ENCODE measurements at regions not wholly inside any gene's neighbourhood (a gene's known extent, or its start where the extent isn't known, plus 50 kb on each side); places are given as distances from the start of the nearest gene placed in this dataset.
A peak's percentile ranks its signal among the peaks of the same experiment; 100 is the strongest.

DNA sequence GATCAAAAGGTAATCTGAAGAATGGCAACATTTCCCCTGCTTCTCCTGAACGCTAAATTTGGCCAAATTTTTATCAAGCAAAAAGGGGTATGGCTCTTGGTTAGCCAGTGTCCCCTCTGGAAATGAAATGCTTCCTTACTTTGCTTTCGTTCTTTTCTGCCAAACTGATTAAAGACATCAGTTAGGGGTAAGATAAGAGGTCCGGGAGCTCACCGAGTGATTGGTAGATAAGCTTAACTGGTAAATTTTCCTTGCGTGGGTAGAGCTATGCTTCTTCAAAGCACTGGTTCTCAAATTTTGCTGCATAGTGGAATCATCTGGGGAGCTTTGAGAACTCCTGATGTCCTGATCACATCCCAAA, 62.7 kb upstream of the MAPRE2 start:
- Histone ChIP-seq H2AK9ac (replicated peaks; ENCODE audit: low read depth, low read length, poor library complexity) (no peak overlapping the region), H2BK20ac (ENCODE audit: low read depth, low read length) (0 out of 2 replicates have a peak overlapping the region, but pooled peaks have one; percentile 1), H3K9me1 (ENCODE audit: insufficient read depth, low read length) (no peaks in the 10 kb centered on the region), H3K4me1 (ENCODE audit: control insufficient read depth, insufficient read depth, low read length) (no peaks in the 10 kb centered on the region), H2AFZ (replicated peaks; ENCODE audit: low read length, poor library complexity) (peak overlapping the region; percentile 93), H2BK15ac (ENCODE audit: low read depth, low read length) (no peak overlapping the region; the same call in 2 of the 3 replicates), H3K36me3 (ENCODE audit: control insufficient read depth, insufficient read depth, low read length) (no peaks in the 10 kb centered on the region), H4K8ac (ENCODE audit: low read depth in 2 of 2, low read length in 2 of 2) (no peak overlapping the region), H2AK5ac (ENCODE audit: low read depth, low read length) (no peak overlapping the region), H4K20me1 (ENCODE audit: insufficient read depth, low read length) (no peaks in the 10 kb centered on the region; the same call in 1 of the 2 replicates), H3K27ac (ENCODE audit: insufficient read depth, low read length) (no peak overlapping the region), H3K4ac (ENCODE audit: low read depth, low read length) (no peak overlapping the region), H2BK5ac (ENCODE audit: low read depth, low read length, poor library complexity, severe bottlenecking) (no peak overlapping the region), H3K79me1 (ENCODE audit: low read depth in 1 of 2, low read length in 2 of 2) (no peaks in the 10 kb centered on the region), H3K23ac (ENCODE audit: low read depth, low read length) (peak overlapping the region; percentile 39), H3K18ac (ENCODE audit: low read depth, low read length) (no peak overlapping the region), H4K5ac (ENCODE audit: low read depth, low read length) (no peak overlapping the region), H3K4me2 (ENCODE audit: low read depth, low read length) (peak overlapping the region; percentile 88), H2BK120ac (ENCODE audit: low read depth, low read length) (0 out of 2 replicates have a peak overlapping the region, but pooled peaks have one; percentile 12), H3K56ac (ENCODE audit: extremely low read depth, insufficient read depth, low read length) (no peak overlapping the region), H4K91ac (ENCODE audit: insufficient read depth, low read depth, low read length) (no peak overlapping the region), H3K9me3 (ENCODE audit: control insufficient read depth, insufficient read depth, low read length) (no peaks in the 10 kb centered on the region), H3K14ac (replicated peaks; ENCODE audit: low read depth, low read length) (peak overlapping the region; percentile 49), H3K4me3 (ENCODE audit: insufficient read depth, low read depth, low read length) (peak overlapping the region; percentile 73), H3K27me3 (ENCODE audit: control insufficient read depth, insufficient read depth, low read length) (peaks cover 20% of the 10 kb centered on the region), H3K9ac (ENCODE audit: low read depth, low read length) (0 out of 2 replicates have a peak overlapping the region, but pooled peaks have one; percentile 7)
- DNase-seq, result no peak
- peak; percentile 3 for ATAC-seq (ENCODE audit: low read depth)
- TF ChIP-seq NFE2L2 (IDR thresholded peaks at IDR 0.05; ENCODE audit: low read depth, low read length), result no peak
- TF ChIP-seq MAZ (IDR thresholded peaks at IDR 0.05; ENCODE audit: borderline replicate concordance, low read depth, low read length), result no peak
- TF ChIP-seq POLR2A (IDR thresholded peaks at IDR 0.05; ENCODE audit: low read depth, low read length), result no peak
- TF ChIP-seq, protein P1, sequence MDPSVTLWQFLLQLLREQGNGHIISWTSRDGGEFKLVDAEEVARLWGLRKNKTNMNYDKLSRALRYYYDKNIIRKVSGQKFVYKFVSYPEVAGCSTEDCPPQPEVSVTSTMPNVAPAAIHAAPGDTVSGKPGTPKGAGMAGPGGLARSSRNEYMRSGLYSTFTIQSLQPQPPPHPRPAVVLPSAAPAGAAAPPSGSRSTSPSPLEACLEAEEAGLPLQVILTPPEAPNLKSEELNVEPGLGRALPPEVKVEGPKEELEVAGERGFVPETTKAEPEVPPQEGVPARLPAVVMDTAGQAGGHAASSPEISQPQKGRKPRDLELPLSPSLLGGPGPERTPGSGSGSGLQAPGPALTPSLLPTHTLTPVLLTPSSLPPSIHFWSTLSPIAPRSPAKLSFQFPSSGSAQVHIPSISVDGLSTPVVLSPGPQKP (IDR thresholded peaks at IDR 0.05; ENCODE audit: borderline replicate concordance, low read depth, low read length), result no peak
- TF ChIP-seq MAFK (IDR thresholded peaks at IDR 0.05; ENCODE audit: low read depth, low read length), result no peak
- TF ChIP-seq RCOR1 (IDR thresholded peaks at IDR 0.05; ENCODE audit: insufficient replicate concordance, low read length), result no peak
- no peak for TF ChIP-seq RFX5 (IDR thresholded peaks at IDR 0.05; ENCODE audit: low read depth, low read length)
- TF ChIP-seq MXI1 (IDR thresholded peaks at IDR 0.05; ENCODE audit: borderline replicate concordance, low read depth, low read length), result no peak
- no peak for TF ChIP-seq BHLHE40 (IDR thresholded peaks at IDR 0.05; ENCODE audit: low read depth, low read length)
- TF ChIP-seq FOS (IDR thresholded peaks at IDR 0.05; ENCODE audit: low read depth, low read length), result no peak
- no CpG with 5 or more reads among the region's 5 CpGs for WGBS, 2 experiments (ENCODE audit: extremely low coverage in 2 of 2, insufficient read length in 1 of 2)
- BruUV-seq (replicated peaks), result no TSS peak
- dilution Hi-C loops (cut with HindIII; ENCODE audit: low sequenced_read_pairs, unreplicated experiment), result no loop called here
- ChIA-PET POLR2A (ENCODE audit: unreplicated experiment) (no interaction called here), CTCF (no interaction called here)
- in situ Hi-C loops (cut with MboI; ENCODE audit: low sequenced_read_pairs), result no loop called here
- intact Hi-C loops (cut with micrococcal nuclease), result loop anchor here (2.0 to 10.0 kb wide), 4 partner anchors 64 to 384 kb away; partner anchors contain the start of gene MAPRE2
